ENCODE measurements at regions not wholly inside any gene's neighbourhood (a gene's known extent, or its start where the extent isn't known, plus 50 kb on each side); places are given as distances from the start of the nearest gene placed in this dataset.

- no peak overlapping the region for H3K4me3 ChIP-seq (ENCODE audit: low read length)
- H3K27me3 ChIP-seq (ENCODE audit: low read depth, low read length) = peaks cover 14% of the 10 kb centered on the region; the same call in 1 of the 2 replicates
- TF ChIP-seq EZH2phosphoT487 (IDR thresholded peaks at IDR 0.05; ENCODE audit: low read depth) (no peak), CTCF (IDR thresholded peaks at IDR 0.05; ENCODE audit: low read depth, low read length) (no peak)
- peaks cover 8% of the 10 kb centered on the region for H3K4me1 ChIP-seq (ENCODE audit: low read length)
- H3K9me3 ChIP-seq (ENCODE audit: insufficient read depth, low read length) = no peaks in the 10 kb centered on the region
- no peaks in the 10 kb centered on the region for H4K20me1 ChIP-seq (ENCODE audit: insufficient read depth, low read length)
- no peaks in the 10 kb centered on the region for H3K79me2 ChIP-seq (ENCODE audit: low read length)
- no peak overlapping the region for H3K9ac ChIP-seq (ENCODE audit: low read length)
- H3K27ac ChIP-seq (ENCODE audit: low read length) = no peak overlapping the region
- no peak overlapping the region for H2AFZ ChIP-seq (ENCODE audit: low read depth, low read length)
- H3K4me2 ChIP-seq (ENCODE audit: low read length) = no peak overlapping the region
- H3K36me3 ChIP-seq (replicated peaks; ENCODE audit: low read depth, low read length) = no peaks in the 10 kb centered on the region
Observed at GRCh38 chr3:181497358-181497757, 214.4 kb upstream of the SOX2 start.

GRCh38 chr3:181493423-181493822 is 218.3 kb upstream of the SOX2 start:
- Histone ChIP-seq H3K9me3 (ENCODE audit: insufficient read depth, low read length) (peaks cover 6% of the 10 kb centered on the region; the same call in 1 of the 2 replicates), H3K36me3 (replicated peaks; ENCODE audit: low read depth, low read length) (no peaks in the 10 kb centered on the region), H3K27me3 (ENCODE audit: low read depth, low read length) (no peaks in the 10 kb centered on the region), H3K79me2 (ENCODE audit: low read length) (no peaks in the 10 kb centered on the region), H3K4me1 (ENCODE audit: low read length) (no peaks in the 10 kb centered on the region), H3K9ac (ENCODE audit: low read length) (no peak overlapping the region), H3K4me3 (ENCODE audit: low read length) (no peak overlapping the region), H3K27ac (ENCODE audit: low read length) (no peak overlapping the region), H4K20me1 (ENCODE audit: insufficient read depth, low read length) (no peaks in the 10 kb centered on the region), H2AFZ (ENCODE audit: low read depth, low read length) (no peak overlapping the region), H3K4me2 (ENCODE audit: low read length) (no peak overlapping the region)
- TF ChIP-seq CTCF (IDR thresholded peaks at IDR 0.05; ENCODE audit: low read depth, low read length) (no peak), EZH2phosphoT487 (IDR thresholded peaks at IDR 0.05; ENCODE audit: low read depth) (no peak)

- Histone ChIP-seq H3K27ac (ENCODE audit: low read length) (no peak overlapping the region), H3K4me2 (ENCODE audit: low read length) (no peak overlapping the region), H3K4me1 (ENCODE audit: low read length) (no peaks in the 10 kb centered on the region), H3K36me3 (replicated peaks; ENCODE audit: low read depth, low read length) (no peaks in the 10 kb centered on the region), H3K9ac (ENCODE audit: low read length) (no peak overlapping the region), H2AFZ (ENCODE audit: low read depth, low read length) (no peak overlapping the region), H4K20me1 (ENCODE audit: insufficient read depth, low read length) (no peaks in the 10 kb centered on the region), H3K4me3 (ENCODE audit: low read length) (no peak overlapping the region), H3K79me2 (ENCODE audit: low read length) (no peaks in the 10 kb centered on the region), H3K27me3 (ENCODE audit: low read depth, low read length) (no peaks in the 10 kb centered on the region), H3K9me3 (ENCODE audit: insufficient read depth, low read length) (peaks cover 25% of the 10 kb centered on the region; the same call in 1 of the 2 replicates)
- TF ChIP-seq EZH2phosphoT487 (IDR thresholded peaks at IDR 0.05; ENCODE audit: low read depth) = no peak
- TF ChIP-seq CTCF (IDR thresholded peaks at IDR 0.05; ENCODE audit: low read depth, low read length) = no peak
Observed at GRCh38 chr3:181488536-181488935, 223.2 kb upstream of the SOX2 start.

- H2AFZ ChIP-seq (ENCODE audit: low read depth, low read length) = no peak overlapping the region
Observed at GRCh38 chr3:181487236-181487978, 224.3 kb upstream of the SOX2 start.

More at GRCh38 chr3:181487236-181487978, 224.3 kb upstream of the SOX2 start:
- TF ChIP-seq CTCF (IDR thresholded peaks at IDR 0.05; ENCODE audit: low read depth, low read length) = no peak
- no peak for TF ChIP-seq EZH2phosphoT487 (IDR thresholded peaks at IDR 0.05; ENCODE audit: low read depth)
- Histone ChIP-seq H3K36me3 (replicated peaks; ENCODE audit: low read depth, low read length) (no peaks in the 10 kb centered on the region), H3K4me2 (ENCODE audit: low read length) (no peak overlapping the region), H3K27me3 (ENCODE audit: low read depth, low read length) (no peaks in the 10 kb centered on the region), H3K9ac (ENCODE audit: low read length) (no peak overlapping the region), H3K4me3 (ENCODE audit: low read length) (no peak overlapping the region), H3K4me1 (ENCODE audit: low read length) (no peaks in the 10 kb centered on the region), H3K79me2 (ENCODE audit: low read length) (no peaks in the 10 kb centered on the region), H4K20me1 (ENCODE audit: insufficient read depth, low read length) (no peaks in the 10 kb centered on the region), H3K27ac (ENCODE audit: low read length) (no peak overlapping the region), H3K9me3 (ENCODE audit: insufficient read depth, low read length) (peaks cover 25% of the 10 kb centered on the region; the same call in 1 of the 2 replicates)

Measured in OCI-LY3 (cell line).